Stimulated activated effector memory CD8-positive, alpha-beta T cell treated with anti-CD3 and anti-CD28 coated beads, Interleukin-12 subunit alpha, Interleukin-12 subunit beta, amount 100 ng/mL, for 72 hours (primary cell): ENCODE measurements at regions not wholly inside any gene's neighbourhood (a gene's known extent, or its start where the extent isn't known, plus 50 kb on each side); places are given as distances from the start of the nearest gene placed in this dataset.

Experiments
- ATAC-seq: fragments of 150-1000 bp; cut with Tn5 transposase; 2 replicates; pipeline ENCODE4 v1.10.0; 2021
- DNase-seq, 2 donors: peaks; one replicate each; pipeline ENCODE4 v3.0.0; 2021 to 2022; ENCODE audit warnings: low spot score in 2 of 2
- H3K27ac Mint-ChIP-seq: one replicate; pipeline ENCODE4 v1.8.0; 2022; ENCODE audit warnings: mild to moderate bottlenecking, mixed read lengths
- H3K36me3 Mint-ChIP-seq: one replicate; pipeline ENCODE4 v1.8.0; 2022; ENCODE audit warnings: mild to moderate bottlenecking, mixed read lengths
- H3K4me1 Mint-ChIP-seq: one replicate; pipeline ENCODE4 v1.8.0; 2022; ENCODE audit warnings: mixed read lengths
- H3K4me3 Mint-ChIP-seq: one replicate; pipeline ENCODE4 v1.8.0; 2022; ENCODE audit warnings: mild to moderate bottlenecking, mixed read lengths
- H3K9me3 Mint-ChIP-seq: one replicate; pipeline ENCODE4 v1.8.0; 2022; ENCODE audit warnings: mixed read lengths

DNA sequence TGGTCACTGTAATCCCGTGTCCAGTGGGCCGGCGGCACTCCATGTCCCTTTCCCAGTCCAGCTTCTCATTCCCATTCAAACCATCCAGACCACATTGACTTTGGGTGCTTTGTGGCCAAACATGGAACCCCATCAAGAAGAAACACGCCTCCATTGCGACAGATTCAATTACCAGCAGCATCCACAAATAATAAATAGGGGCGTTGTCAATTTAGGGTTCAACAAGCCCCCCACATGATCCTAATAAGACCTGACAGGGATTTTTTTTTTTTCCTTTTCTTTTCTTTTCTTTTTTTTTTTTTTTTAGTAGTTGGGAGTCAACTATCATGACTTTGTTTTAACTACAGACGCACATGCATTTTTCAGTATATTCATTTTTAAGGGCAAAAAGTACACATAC is 149.4 kb downstream of the DICER1 start:
- ATAC-seq (no peak), DNase-seq (no peak)
- Mint-ChIP-seq H3K4me1 (no peaks in the 10 kb centered on the region), H3K36me3 (no peaks in the 10 kb centered on the region), H3K9me3 (no peaks in the 10 kb centered on the region), H3K27ac (no peak overlapping the region), H3K4me3 (no peak overlapping the region)

- ATAC-seq (no peak), DNase-seq (no peak)
- Mint-ChIP-seq H3K9me3 (no peaks in the 10 kb centered on the region), H3K27ac (no peak overlapping the region), H3K4me3 (no peak overlapping the region), H3K4me1 (no peaks in the 10 kb centered on the region), H3K36me3 (no peaks in the 10 kb centered on the region)
Observed at GRCh38 chr14:95006479-95006878, 150.8 kb downstream of the DICER1 start.

- DNase-seq: no peak
- no peaks in the 10 kb centered on the region for H3K4me1 Mint-ChIP-seq
- no peak overlapping the region for H3K27ac Mint-ChIP-seq
- H3K4me3 Mint-ChIP-seq: no peak overlapping the region
- ATAC-seq: no peak
- no peaks in the 10 kb centered on the region for H3K9me3 Mint-ChIP-seq
- no peaks in the 10 kb centered on the region for H3K36me3 Mint-ChIP-seq
Observed at GRCh38 chr14:95006051-95006450, 151.3 kb downstream of the DICER1 start.

DNA sequence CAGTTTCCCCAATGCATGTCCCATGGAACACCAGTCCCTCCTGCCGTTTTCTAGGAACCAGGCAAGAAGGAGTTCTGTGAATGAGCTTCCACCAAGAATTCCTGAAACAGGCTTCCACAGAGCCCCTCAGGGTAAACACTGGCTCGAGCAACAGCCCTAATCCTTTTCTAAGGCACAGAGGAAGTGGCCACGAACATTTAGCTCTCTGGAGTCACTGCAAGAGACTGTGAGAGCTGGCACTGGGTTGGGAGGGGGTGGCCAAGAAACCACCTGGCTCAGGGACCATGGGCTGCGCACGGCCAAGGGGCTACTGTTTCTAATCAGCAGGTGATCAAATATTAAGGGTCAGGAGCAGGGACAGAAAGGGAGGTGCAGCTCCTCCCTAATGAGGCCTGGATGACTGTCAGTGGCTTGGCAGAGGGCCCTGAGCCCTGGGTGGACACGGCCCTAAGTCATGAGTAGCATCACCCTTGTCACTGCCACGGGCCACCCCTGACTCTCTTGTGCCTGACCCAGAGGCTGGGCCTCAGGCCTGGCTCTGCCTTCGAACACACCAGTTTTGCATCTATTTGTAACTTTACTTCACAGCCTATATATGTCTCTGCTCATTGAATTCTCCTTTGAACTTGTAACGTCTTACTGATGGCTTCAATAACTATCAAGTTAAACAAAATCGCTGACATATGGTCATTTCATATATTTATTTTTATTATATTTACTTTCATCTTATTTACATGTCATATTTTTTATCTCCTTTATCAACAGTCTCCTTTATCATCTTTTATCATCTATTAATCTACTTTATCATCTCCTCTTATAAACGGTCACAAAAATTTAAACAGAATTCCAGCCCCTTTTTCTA is 154.0 kb downstream of the DICER1 start:
- no peaks in the 10 kb centered on the region for H3K9me3 Mint-ChIP-seq
- H3K36me3 Mint-ChIP-seq: no peaks in the 10 kb centered on the region
- no peak overlapping the region for H3K4me3 Mint-ChIP-seq
- DNase-seq (no peak), ATAC-seq (no peak)
- H3K4me1 Mint-ChIP-seq: no peaks in the 10 kb centered on the region
- H3K27ac Mint-ChIP-seq: no peak overlapping the region

GRCh38 chr14:94998685-94999084 is 158.6 kb downstream of the DICER1 start:
- Mint-ChIP-seq H3K4me1 (no peaks in the 10 kb centered on the region), H3K27ac (no peak overlapping the region), H3K36me3 (no peaks in the 10 kb centered on the region), H3K9me3 (no peaks in the 10 kb centered on the region), H3K4me3 (no peak overlapping the region)
- ATAC-seq: no peak
- DNase-seq: no peak

DNA sequence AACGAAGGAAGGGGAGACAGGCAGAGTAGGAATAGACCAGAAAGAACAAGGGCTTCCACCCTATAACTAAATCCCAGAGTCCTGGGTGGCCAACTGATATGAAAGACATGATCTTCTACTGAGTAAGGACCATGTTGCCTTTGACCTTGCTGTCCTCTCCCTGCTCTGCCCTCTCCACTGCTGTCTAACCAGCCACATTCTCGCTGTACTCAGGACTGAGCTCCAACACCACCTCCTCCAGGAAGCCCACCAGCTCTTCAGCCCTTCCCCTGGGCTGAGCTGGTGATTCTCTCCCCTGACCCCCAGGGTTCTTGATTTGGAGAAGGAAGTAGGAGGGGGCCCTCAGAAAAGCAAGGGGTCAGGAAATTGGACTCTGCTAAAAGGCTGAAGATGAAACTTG is 159.2 kb downstream of the DICER1 start:
- H3K4me1 Mint-ChIP-seq: no peaks in the 10 kb centered on the region
- no peak overlapping the region for H3K27ac Mint-ChIP-seq
- DNase-seq (no peak), ATAC-seq (no peak)
- H3K36me3 Mint-ChIP-seq: no peaks in the 10 kb centered on the region
- H3K4me3 Mint-ChIP-seq: no peak overlapping the region
- H3K9me3 Mint-ChIP-seq: no peaks in the 10 kb centered on the region

DNA sequence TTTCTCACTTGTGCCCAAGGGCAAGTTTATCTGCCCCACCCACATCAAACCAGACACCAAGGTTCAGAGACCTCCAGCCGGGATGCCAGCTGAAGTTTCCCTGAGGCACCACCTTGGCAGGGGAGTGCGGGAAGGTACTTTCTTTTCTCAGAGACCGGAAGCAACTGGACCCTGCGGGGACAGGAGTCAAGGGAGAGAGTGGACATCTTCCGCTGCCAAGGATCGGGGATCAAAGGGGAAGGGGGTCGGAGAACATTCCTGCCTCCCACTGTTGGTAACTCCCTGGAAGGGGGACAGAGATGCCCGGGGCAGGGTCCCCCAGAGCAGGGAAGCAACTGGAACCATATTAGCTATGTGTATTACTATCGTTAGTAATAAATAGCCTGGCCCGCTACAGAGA is 161.8 kb downstream of the DICER1 start:
- H3K27ac Mint-ChIP-seq: no peak overlapping the region
- H3K4me3 Mint-ChIP-seq: no peak overlapping the region
- H3K4me1 Mint-ChIP-seq: no peaks in the 10 kb centered on the region
- no peaks in the 10 kb centered on the region for H3K9me3 Mint-ChIP-seq
- no peaks in the 10 kb centered on the region for H3K36me3 Mint-ChIP-seq
- ATAC-seq (no peak), DNase-seq (no peak)

DNA sequence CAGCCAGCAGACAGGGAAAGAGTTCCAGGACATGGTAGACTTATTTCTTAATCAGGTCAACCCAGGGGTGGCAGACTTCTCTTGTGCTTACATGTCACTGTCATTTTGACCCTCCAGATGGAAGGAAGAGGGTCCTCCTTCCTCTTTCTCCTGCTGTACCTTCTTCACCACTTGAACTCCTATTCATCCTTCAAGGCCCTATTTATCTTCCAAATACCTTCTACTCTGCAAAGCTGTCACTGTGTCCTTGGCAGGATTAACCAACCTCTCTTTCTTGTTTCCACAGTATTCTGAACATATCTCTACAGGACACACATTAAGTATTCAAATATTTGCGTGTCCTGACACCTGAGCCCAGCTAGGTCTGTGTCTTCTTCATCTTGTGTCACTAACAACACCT is 163.1 kb downstream of the DICER1 start:
- no peak overlapping the region for H3K4me3 Mint-ChIP-seq
- no peaks in the 10 kb centered on the region for H3K9me3 Mint-ChIP-seq
- no peaks in the 10 kb centered on the region for H3K36me3 Mint-ChIP-seq
- ATAC-seq (no peak), DNase-seq (no peak)
- H3K27ac Mint-ChIP-seq: no peak overlapping the region
- H3K4me1 Mint-ChIP-seq: no peaks in the 10 kb centered on the region

DNA sequence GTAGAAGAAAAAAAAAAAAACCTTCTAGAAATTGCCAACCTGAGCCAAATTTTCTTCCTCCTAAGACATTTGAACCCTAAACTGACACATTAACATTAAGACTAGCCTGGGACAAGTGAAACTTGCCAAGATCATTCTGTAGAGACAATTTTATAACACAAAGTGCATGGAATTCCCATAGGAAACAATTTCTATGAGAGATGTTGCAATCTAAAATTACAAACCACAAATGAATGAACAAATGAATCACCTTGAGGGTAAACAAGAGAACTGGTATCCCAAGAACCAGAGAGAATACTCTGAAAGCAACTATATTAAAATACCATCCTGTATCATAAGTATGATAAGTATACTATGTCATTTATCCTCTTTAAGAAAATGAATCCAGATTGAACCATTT is 165.3 kb downstream of the DICER1 start:
- H3K4me3 Mint-ChIP-seq: no peak overlapping the region
- H3K36me3 Mint-ChIP-seq: no peaks in the 10 kb centered on the region
- no peak overlapping the region for H3K27ac Mint-ChIP-seq
- H3K4me1 Mint-ChIP-seq: no peaks in the 10 kb centered on the region
- H3K9me3 Mint-ChIP-seq: peaks cover 4% of the 10 kb centered on the region
- ATAC-seq (no peak), DNase-seq (no peak)

DNA sequence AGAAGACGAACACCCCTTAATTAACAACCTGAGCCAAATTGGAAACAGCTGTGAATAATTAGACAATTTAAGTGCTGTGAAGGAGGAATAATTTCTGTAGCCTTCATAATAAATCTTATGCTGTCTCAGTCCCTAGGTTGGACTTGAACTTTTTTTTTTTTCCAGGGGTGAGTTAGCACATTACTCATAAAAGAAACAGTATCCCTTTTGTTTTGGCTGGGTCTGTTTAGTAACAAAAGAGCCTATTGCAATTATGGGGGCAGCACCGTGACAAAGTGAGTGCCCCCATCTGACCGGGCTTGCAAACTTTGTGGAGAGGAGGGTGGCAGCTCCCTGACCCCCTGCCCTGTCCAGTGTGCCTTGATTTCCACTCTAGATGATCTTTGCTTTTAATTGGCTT is 167.4 kb downstream of the DICER1 start:
- Mint-ChIP-seq H3K27ac (no peak overlapping the region), H3K36me3 (no peaks in the 10 kb centered on the region), H3K4me3 (no peak overlapping the region), H3K4me1 (no peaks in the 10 kb centered on the region), H3K9me3 (peaks cover 4% of the 10 kb centered on the region)
- ATAC-seq (no peak), DNase-seq (no peak)

DNA sequence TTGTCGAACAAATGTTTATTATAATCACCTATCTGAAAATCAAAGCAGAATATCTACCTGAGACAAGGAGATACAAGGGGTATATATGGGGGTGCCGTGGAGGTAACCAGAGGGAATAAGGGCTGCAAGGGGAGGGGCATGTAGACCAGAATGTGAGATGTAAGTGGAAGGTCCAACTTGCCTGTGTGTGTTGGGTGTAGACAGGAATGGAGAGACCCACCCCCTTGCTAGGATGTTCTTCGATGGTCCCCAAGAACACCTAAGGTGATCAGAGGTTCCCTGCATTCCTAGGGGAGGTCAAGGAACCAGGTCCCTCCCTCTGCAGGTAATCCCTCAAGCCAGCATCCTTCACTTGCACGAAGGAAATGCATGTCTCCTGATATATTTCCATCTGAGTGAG is 167.9 kb downstream of the DICER1 start:
- Mint-ChIP-seq H3K9me3 (peaks cover 4% of the 10 kb centered on the region), H3K27ac (no peak overlapping the region), H3K4me1 (no peaks in the 10 kb centered on the region), H3K4me3 (no peak overlapping the region), H3K36me3 (no peaks in the 10 kb centered on the region)
- DNase-seq (no peak), ATAC-seq (no peak)

GRCh38 chr14:94987409-94987808 is 169.9 kb downstream of the DICER1 start:
- DNase-seq: no peak
- H3K4me3 Mint-ChIP-seq: no peak overlapping the region

DNA sequence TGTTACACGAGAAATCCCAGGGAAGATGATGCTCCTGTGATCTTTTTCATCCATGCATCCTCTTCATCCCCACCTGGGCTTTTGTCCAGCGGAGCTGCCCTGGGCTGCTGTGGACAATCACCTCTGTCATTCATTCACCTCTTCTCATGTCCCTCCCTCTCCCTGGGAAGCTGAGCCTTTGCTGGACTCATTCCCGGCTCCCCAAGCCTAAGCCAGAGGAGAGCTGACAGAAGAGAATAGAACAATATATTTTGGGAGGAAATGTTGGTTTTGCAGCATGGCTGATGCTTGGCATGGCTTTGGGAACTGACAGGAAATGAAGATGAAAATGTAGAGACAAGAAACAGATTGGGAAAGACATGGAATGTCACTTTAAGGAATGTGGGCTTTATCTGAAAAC is 177.4 kb downstream of the DICER1 start:
- Mint-ChIP-seq H3K36me3 (no peaks in the 10 kb centered on the region), H3K9me3 (no peaks in the 10 kb centered on the region), H3K4me1 (no peaks in the 10 kb centered on the region), H3K27ac (no peak overlapping the region), H3K4me3 (no peak overlapping the region)
- DNase-seq (no peak), ATAC-seq (no peak)

More at GRCh38 chr14:94987409-94987808, 169.9 kb downstream of the DICER1 start:
- Mint-ChIP-seq H3K27ac (no peak overlapping the region), H3K9me3 (peaks cover 4% of the 10 kb centered on the region), H3K36me3 (no peaks in the 10 kb centered on the region), H3K4me1 (no peaks in the 10 kb centered on the region)
- no peak for ATAC-seq

DNA sequence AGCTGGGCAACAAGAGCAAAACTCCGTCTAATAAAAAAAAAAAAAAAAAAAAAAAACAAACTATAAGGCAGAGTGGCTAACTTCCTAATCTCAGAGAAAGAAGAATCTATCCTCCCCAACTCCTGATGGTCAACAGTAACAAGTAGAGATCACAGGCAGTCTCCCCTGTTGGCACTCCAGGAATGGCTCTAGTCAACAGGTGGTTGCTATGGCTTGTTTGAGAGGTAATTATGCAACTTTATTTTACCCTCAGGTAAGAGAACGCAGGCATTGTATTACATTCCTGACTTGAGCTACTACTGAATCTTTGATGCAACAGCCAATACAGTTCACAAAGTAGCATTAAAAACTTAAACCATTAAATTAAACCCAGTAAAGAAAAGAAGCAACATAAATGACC is 180.3 kb downstream of the DICER1 start:
- DNase-seq (no peak), ATAC-seq (no peak)
- Mint-ChIP-seq H3K4me1 (no peaks in the 10 kb centered on the region), H3K27ac (no peak overlapping the region), H3K36me3 (no peaks in the 10 kb centered on the region), H3K9me3 (no peaks in the 10 kb centered on the region), H3K4me3 (no peak overlapping the region)

DNA sequence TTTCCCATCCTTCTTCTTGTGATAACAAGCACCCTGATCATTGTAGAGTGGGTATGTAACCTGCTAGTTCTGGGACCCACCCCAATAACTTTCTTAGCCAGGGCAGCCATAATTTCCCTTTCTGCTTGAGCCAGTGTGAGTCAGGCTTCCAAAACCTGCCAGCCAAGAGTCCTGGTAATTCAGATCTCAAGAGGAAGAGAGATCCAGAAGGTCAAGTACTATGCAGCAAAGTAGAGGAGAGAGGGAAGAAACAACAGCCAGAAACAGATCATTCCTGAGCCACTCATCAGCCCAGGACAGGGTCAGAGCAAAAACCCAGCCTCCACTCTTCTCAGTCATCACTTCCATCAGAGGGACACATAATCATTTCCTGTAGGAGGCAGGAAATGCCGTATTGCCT is 182.0 kb downstream of the DICER1 start:
- Mint-ChIP-seq H3K4me3 (no peak overlapping the region), H3K9me3 (peaks cover 3% of the 10 kb centered on the region), H3K27ac (no peak overlapping the region), H3K36me3 (no peaks in the 10 kb centered on the region), H3K4me1 (no peaks in the 10 kb centered on the region)
- DNase-seq (no peak), ATAC-seq (no peak)

GRCh38 chr14:94974893-94975292 is 182.4 kb downstream of the DICER1 start:
- H3K4me3 Mint-ChIP-seq: no peak overlapping the region
- no peaks in the 10 kb centered on the region for H3K36me3 Mint-ChIP-seq
- peaks cover 3% of the 10 kb centered on the region for H3K9me3 Mint-ChIP-seq
- no peaks in the 10 kb centered on the region for H3K4me1 Mint-ChIP-seq
- DNase-seq (no peak), ATAC-seq (no peak)
- no peak overlapping the region for H3K27ac Mint-ChIP-seq

DNA sequence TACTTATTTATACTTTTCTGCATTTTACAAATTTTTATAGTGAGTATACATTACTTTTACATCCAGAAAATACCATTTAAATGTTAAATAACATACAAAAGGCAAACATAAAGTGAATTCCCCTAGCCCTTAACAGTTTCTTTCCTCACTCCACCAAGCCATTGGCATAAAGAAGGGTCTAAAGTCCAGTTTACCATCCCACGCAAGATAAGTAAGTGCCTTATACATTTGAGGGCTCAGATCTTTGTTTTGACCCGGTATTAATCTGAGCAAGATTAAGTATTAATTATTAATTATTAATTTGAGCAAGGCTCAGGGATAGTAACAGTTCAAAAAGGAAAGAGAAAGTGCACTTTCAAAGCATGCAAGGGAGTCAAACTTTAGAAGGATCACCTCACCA is 182.9 kb downstream of the DICER1 start:
- DNase-seq: no peak
- no peak for ATAC-seq
- no peak overlapping the region for H3K4me3 Mint-ChIP-seq
- no peaks in the 10 kb centered on the region for H3K4me1 Mint-ChIP-seq
- peaks cover 3% of the 10 kb centered on the region for H3K9me3 Mint-ChIP-seq
- no peak overlapping the region for H3K27ac Mint-ChIP-seq
- no peaks in the 10 kb centered on the region for H3K36me3 Mint-ChIP-seq
